ENCODE measurements at regions not wholly inside any gene's neighbourhood (a gene's known extent, or its start where the extent isn't known, plus 50 kb on each side); places are given as distances from the start of the nearest gene placed in this dataset.
"Not testable (repeated sequence)": the region's sequence is repeated elsewhere in the genome, so short reads cannot be mapped to it uniquely, and the experiment has no call there.

- DNase-seq (ENCODE audit: low read depth) = no peak
- H3K4me3 ChIP-seq (replicated peaks; ENCODE audit: low read depth, low read length) = no peak overlapping the region
- TF ChIP-seq, protein P1, sequence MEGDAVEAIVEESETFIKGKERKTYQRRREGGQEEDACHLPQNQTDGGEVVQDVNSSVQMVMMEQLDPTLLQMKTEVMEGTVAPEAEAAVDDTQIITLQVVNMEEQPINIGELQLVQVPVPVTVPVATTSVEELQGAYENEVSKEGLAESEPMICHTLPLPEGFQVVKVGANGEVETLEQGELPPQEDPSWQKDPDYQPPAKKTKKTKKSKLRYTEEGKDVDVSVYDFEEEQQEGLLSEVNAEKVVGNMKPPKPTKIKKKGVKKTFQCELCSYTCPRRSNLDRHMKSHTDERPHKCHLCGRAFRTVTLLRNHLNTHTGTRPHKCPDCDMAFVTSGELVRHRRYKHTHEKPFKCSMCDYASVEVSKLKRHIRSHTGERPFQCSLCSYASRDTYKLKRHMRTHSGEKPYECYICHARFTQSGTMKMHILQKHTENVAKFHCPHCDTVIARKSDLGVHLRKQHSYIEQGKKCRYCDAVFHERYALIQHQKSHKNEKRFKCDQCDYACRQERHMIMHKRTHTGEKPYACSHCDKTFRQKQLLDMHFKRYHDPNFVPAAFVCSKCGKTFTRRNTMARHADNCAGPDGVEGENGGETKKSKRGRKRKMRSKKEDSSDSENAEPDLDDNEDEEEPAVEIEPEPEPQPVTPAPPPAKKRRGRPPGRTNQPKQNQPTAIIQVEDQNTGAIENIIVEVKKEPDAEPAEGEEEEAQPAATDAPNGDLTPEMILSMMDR (IDR thresholded peaks at IDR 0.05; ENCODE audit: low read length, missing control alignments) = no peak
Measured at GRCh38 chr3:76532158-76532822, 507.6 kb upstream of the ROBO2 start.

GRCh38 chr3:76533710-76534109 lies 506.2 kb upstream of the ROBO2 start:
- H3K4me3 ChIP-seq (replicated peaks; ENCODE audit: low read depth, low read length); DNase-seq (ENCODE audit: low read depth): not testable (repeated sequence)

GRCh38 chr3:76537857-76538256 lies 502.0 kb upstream of the ROBO2 start:
- not testable (repeated sequence) for DNase-seq (ENCODE audit: low read depth); H3K4me3 ChIP-seq (replicated peaks; ENCODE audit: low read depth, low read length)

GRCh38 chr3:76547674-76548073 lies 492.2 kb upstream of the ROBO2 start:
- H3K4me3 ChIP-seq (replicated peaks; ENCODE audit: low read depth, low read length) = no peak overlapping the region
- TF ChIP-seq, protein P1 (IDR thresholded peaks at IDR 0.05; ENCODE audit: low read length, missing control alignments) = no peak
- no peak for DNase-seq (ENCODE audit: low read depth)

DNA sequence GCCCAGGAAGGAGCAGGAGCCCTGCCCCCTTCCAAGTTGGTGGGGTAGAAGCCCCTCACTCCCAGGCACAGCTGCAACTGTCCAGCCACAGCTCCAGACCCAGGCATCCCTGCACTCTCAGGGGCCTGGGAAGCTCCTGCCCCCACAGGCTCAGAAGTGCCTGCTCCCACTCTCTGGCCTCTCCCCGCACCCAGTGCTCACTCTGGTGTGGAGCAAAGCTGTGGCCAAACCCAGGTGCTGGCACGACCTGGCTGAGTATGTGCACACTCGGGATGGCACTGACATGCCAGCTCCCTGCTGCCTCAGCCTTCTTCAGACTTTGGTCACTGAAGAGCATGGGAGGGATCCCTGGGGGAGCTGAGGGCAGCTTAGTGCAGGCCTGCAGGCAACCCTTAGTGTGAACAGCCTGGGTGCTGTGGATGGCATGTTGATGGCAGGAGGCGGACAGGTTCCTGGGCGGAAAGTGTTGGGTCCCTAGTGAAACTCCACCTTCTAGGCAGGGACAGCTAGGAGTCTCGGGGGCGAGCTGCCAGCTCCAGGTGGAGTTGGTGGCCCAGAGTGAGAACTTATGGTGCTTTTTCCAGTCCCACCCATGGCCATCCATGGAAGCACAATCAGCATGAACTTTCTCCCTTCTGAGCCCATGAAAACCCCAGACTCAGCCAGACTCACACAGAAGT lies 489.2 kb upstream of the ROBO2 start:
- no peak overlapping the region for H3K4me3 ChIP-seq (replicated peaks; ENCODE audit: low read depth, low read length)
- TF ChIP-seq, protein P1 (IDR thresholded peaks at IDR 0.05; ENCODE audit: low read length, missing control alignments) = no peak
- no peak for DNase-seq (ENCODE audit: low read depth)

- H3K4me3 ChIP-seq (replicated peaks; ENCODE audit: low read depth, low read length) = no peak overlapping the region
- no peak for DNase-seq (ENCODE audit: low read depth)
- TF ChIP-seq, protein P1 (IDR thresholded peaks at IDR 0.05; ENCODE audit: low read length, missing control alignments) = no peak
Measured at GRCh38 chr3:76551739-76552138, 488.2 kb upstream of the ROBO2 start.

DNA sequence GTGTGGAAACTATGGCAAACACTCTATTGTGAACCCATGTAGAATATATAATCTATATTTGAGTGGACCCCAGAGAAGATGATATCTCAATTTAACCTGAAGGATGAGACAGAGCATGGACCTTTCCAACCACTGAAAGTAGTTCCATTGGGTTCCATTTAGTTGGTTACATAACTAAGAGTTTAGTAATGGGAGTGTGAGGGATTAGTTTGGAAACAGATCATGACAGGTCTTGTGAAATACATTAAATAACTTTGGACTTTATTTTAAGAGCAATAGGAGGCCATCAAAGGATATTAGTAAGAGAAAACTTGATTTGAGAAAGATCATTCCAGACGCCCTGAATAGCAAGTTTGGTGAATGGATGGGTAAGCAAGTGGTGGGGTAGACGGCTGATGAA lies 487.2 kb upstream of the ROBO2 start:
- TF ChIP-seq, protein P1 (IDR thresholded peaks at IDR 0.05; ENCODE audit: low read length, missing control alignments) = no peak

GRCh38 chr3:76554707-76555106 lies 485.2 kb upstream of the ROBO2 start:
- TF ChIP-seq, protein P1 (IDR thresholded peaks at IDR 0.05; ENCODE audit: low read length, missing control alignments) = no peak
- peak; percentile 39 for DNase-seq (ENCODE audit: low read depth)
- H3K4me3 ChIP-seq (replicated peaks; ENCODE audit: low read depth, low read length) = no peak overlapping the region

More for the DNA sequence above, 487.2 kb upstream of the ROBO2 start:
- no peak overlapping the region for H3K4me3 ChIP-seq (replicated peaks; ENCODE audit: low read depth, low read length)
- peak; percentile 10 for DNase-seq (ENCODE audit: low read depth)
